Endothelial cell of umbilical vein (primary cell): ENCODE measurements at regions not wholly inside any gene's neighbourhood (a gene's known extent, or its start where the extent isn't known, plus 50 kb on each side); places are given as distances from the start of the nearest gene placed in this dataset.

Experiments
- BruUV-seq: library from RNA; stranded (reverse); fragments of 400-500 nt; replicated peaks from 2 replicates; lab custom pipeline; 2021; lab: Mats Ljungman, UMichigan
- CTCF ChIA-PET: fragments of 300-600, 350-600 bp; sonication (Branson Sonifier 250); formaldehyde crosslinking; loops from one replicate; lab custom pipeline; 2021; ENCODE audit warnings: antibody characterized with exemption, inconsistent platforms; lab: Charles Lee
- POLR2A ChIA-PET: fragments of 300-600, 350-600 bp; sonication (Branson Sonifier 250); formaldehyde crosslinking; loops from one replicate; lab custom pipeline; 2021; ENCODE audit warnings: antibody characterized with exemption, inconsistent platforms; lab: Charles Lee
- DNase-seq: peaks from one replicate; pipeline ENCODE4 v3.0.0-alpha.2; 2011; ENCODE audit warnings: low read depth, low spot score
- FAIRE-seq: peaks from 2 replicates; lab custom pipeline; 2011; peaks lifted over from hg19 to GRCh38; lab: Jason Lieb, UNC
- H2AFZ ChIP-seq: 2 replicates; pipeline ENCODE4 v1.6.0; 2012; ENCODE audit warnings: low read depth, low read length, control low read depth, inconsistent platforms
- H3K27ac ChIP-seq: 2 replicates; pipeline ENCODE4 v1.5.1; 2011; ENCODE audit warnings: low read depth, mild to moderate bottlenecking, control low read depth, low read length, moderate library complexity; ENCODE audit not compliant: insufficient read depth
- H3K27me3 ChIP-seq, 2 experiments: 2 replicates each; pipeline versions ENCODE4 v1.6.0 to v1.6.1; 2011; ENCODE audit warnings: low read length in 2 of 2, mixed read lengths in 1 of 2; ENCODE audit not compliant: control insufficient read depth in 2 of 2, insufficient read depth in 2 of 2
- H3K36me3 ChIP-seq, 2 experiments: 2 replicates in 1 of 2; 3 replicates in 1 of 2; pipeline ENCODE4 v1.5.1; 2011; ENCODE audit warnings: low read length in 2 of 2, mild to moderate bottlenecking in 1 of 2, moderate library complexity in 1 of 2; ENCODE audit not compliant: control insufficient read depth in 2 of 2, insufficient read depth in 2 of 2; ENCODE audit errors: extremely low read depth in 1 of 2
- H3K4me1 ChIP-seq: 3 replicates; pipeline ENCODE4 v1.5.1; 2011; ENCODE audit warnings: mild to moderate bottlenecking, low read length; ENCODE audit not compliant: control insufficient read depth, insufficient read depth; ENCODE audit errors: extremely low read depth
- H3K4me2 ChIP-seq: 2 replicates; pipeline ENCODE4 v1.6.1; 2011; ENCODE audit warnings: low read length, control low read depth, mixed read lengths; ENCODE audit not compliant: insufficient read depth
- H3K4me3 ChIP-seq, 3 experiments: fragments of 200-600 bp in 1 of 3; sonication (generic), shearing (Covaris generic) in 1 of 3; replicated peaks in 1 of 3; 2 replicates each; pipeline ENCODE4 v1.5.1; 2011 to 2016; ENCODE audit warnings: control low read depth in 3 of 3, low read length in 3 of 3, mild to moderate bottlenecking in 2 of 3, inconsistent platforms in 1 of 3, low read depth in 1 of 3, moderate library complexity in 1 of 3; ENCODE audit not compliant: insufficient read depth in 1 of 3
- H3K79me2 ChIP-seq: 2 replicates; pipeline ENCODE4 v1.6.0; 2012; ENCODE audit warnings: low read length, inconsistent platforms; ENCODE audit not compliant: control insufficient read depth, insufficient read depth
- H3K9ac ChIP-seq: replicated peaks from 2 replicates; pipeline ENCODE3; 2011; ENCODE audit warnings: low read length, control low read depth; ENCODE audit not compliant: insufficient read depth; ENCODE audit errors: extremely low read depth
- H3K9me1 ChIP-seq: replicated peaks from 3 replicates; pipeline ENCODE4 v1.6.0; 2011; ENCODE audit warnings: mild to moderate bottlenecking, low read length; ENCODE audit not compliant: control insufficient read depth, insufficient read depth; ENCODE audit errors: extremely low read depth
- H3K9me3 ChIP-seq: replicated peaks from 2 replicates; pipeline ENCODE4 v1.5.1; 2012; ENCODE audit warnings: low read length, inconsistent platforms; ENCODE audit not compliant: control insufficient read depth, insufficient read depth
- H4K20me1 ChIP-seq: replicated peaks from 2 replicates; pipeline ENCODE3; 2011; ENCODE audit warnings: mild to moderate bottlenecking, low read length; ENCODE audit not compliant: control insufficient read depth, insufficient read depth; ENCODE audit errors: extremely low read depth
- CTCF ChIP-seq, 2 donors: IDR thresholded peaks; 1 replicate in 1 of 2; 2 replicates in 1 of 2; pipeline ENCODE4 v1.5.1; 2011; ENCODE audit warnings: low read length in 2 of 2, mild to moderate bottlenecking in 2 of 2, moderate library complexity in 2 of 2, control low read depth in 1 of 2, inconsistent platforms in 1 of 2, low read depth in 1 of 2; ENCODE audit not compliant: insufficient read depth in 1 of 2; ENCODE audit errors: extremely low read depth in 1 of 2
- EZH2 ChIP-seq: IDR thresholded peaks from 2 replicates; pipeline ENCODE4 v1.6.1; 2012; ENCODE audit warnings: borderline replicate concordance, low read depth, mild to moderate bottlenecking, moderate library complexity, low read length, inconsistent platforms; ENCODE audit not compliant: severe bottlenecking
- FOS ChIP-seq: IDR thresholded peaks from 2 replicates; pipeline ENCODE4 v1.6.1; 2011; ENCODE audit warnings: mild to moderate bottlenecking, low read length, moderate library complexity, borderline replicate concordance; ENCODE audit not compliant: insufficient read depth
- GATA2 ChIP-seq: IDR thresholded peaks from 2 replicates; pipeline ENCODE4 v1.7.0; 2011; ENCODE audit warnings: low read depth, mild to moderate bottlenecking, moderate library complexity, mixed read lengths, low read length; ENCODE audit not compliant: insufficient read length, insufficient read depth
- JUN ChIP-seq: IDR thresholded peaks from 2 replicates; pipeline ENCODE4 v1.6.1; 2011; ENCODE audit warnings: borderline replicate concordance, low read depth; ENCODE audit not compliant: insufficient read length, insufficient read depth
- MAX ChIP-seq: IDR thresholded peaks from 2 replicates; pipeline ENCODE4 v1.6.1; 2011; ENCODE audit not compliant: insufficient read depth, insufficient read length
- MYC ChIP-seq: IDR thresholded peaks from one replicate; pipeline ENCODE4 v1.6.1; 2011; ENCODE audit warnings: mild to moderate bottlenecking, low read depth, low read length
- POLR2A ChIP-seq: IDR thresholded peaks from 2 replicates; pipeline ENCODE4 v1.6.1; 2012; ENCODE audit warnings: low read depth, mild to moderate bottlenecking, control low read depth, low read length
- POLR2AphosphoS5 ChIP-seq: IDR thresholded peaks from 2 replicates; pipeline ENCODE4 v1.6.1; 2012; ENCODE audit warnings: low read depth, mild to moderate bottlenecking, control low read depth, low read length, moderate library complexity; ENCODE audit not compliant: insufficient read depth
- dilution Hi-C: fragments of 300-500 bp; cut with MboI; formaldehyde crosslinking; loops from one replicate; pipeline ENCODE4 v1.15.0; 2019; ENCODE audit warnings: low sequenced_read_pairs; ENCODE audit not compliant: extremely low pct_ligation_motif_present
- intact Hi-C: fragments of 100-400 bp; cut with micrococcal nuclease; formaldehyde crosslinking; loops from one replicate; pipeline ENCODE4 v1.10.0; 2022

GRCh38 chr1:30253807-30254440 is 469.5 kb downstream of the MATN1 start:
- Histone ChIP-seq H3K27me3 (no peaks in the 10 kb centered on the region), H3K9me3 (no peaks in the 10 kb centered on the region), H3K4me2 (no peak overlapping the region), H3K4me1 (no peaks in the 10 kb centered on the region), H3K27ac (no peak overlapping the region), H3K36me3 (no peaks in the 10 kb centered on the region), H3K9ac (no peak overlapping the region), H4K20me1 (no peaks in the 10 kb centered on the region), H2AFZ (no peak overlapping the region), H3K4me3 (no peak overlapping the region), H3K9me1 (no peaks in the 10 kb centered on the region), H3K79me2 (no peaks in the 10 kb centered on the region)
- DNase-seq (no peak), FAIRE-seq (no peak)
- ChIA-PET POLR2A (no interaction called here), CTCF (no interaction called here)
- no TSS peak for BruUV-seq
- dilution Hi-C loops: no loop called here
- intact Hi-C loops: no loop called here
- TF ChIP-seq POLR2AphosphoS5 (no peak), GATA2 (no peak), CTCF (IDR thresholded peaks at IDR 0.05; ENCODE audit: extremely low read depth in 1 of 2, insufficient read depth in 1 of 2, low read depth in 1 of 2, low read length in 2 of 2) (no peak), EZH2 (no peak), JUN (no peak), FOS (no peak), MYC (no peak), MAX (no peak), POLR2A (no peak)
